Inferior parietal cortex (tissue), 1 donor: ENCODE measurements at regions not wholly inside any gene's neighbourhood (a gene's known extent, or its start where the extent isn't known, plus 50 kb on each side); places are given as distances from the start of the nearest gene placed in this dataset.

ENCODE experiments used
- DNase-seq: peaks from one replicate; pipeline ENCODE4 v3.0.0-alpha.2; 2016; ENCODE audit errors: extremely low spot score

DNA sequence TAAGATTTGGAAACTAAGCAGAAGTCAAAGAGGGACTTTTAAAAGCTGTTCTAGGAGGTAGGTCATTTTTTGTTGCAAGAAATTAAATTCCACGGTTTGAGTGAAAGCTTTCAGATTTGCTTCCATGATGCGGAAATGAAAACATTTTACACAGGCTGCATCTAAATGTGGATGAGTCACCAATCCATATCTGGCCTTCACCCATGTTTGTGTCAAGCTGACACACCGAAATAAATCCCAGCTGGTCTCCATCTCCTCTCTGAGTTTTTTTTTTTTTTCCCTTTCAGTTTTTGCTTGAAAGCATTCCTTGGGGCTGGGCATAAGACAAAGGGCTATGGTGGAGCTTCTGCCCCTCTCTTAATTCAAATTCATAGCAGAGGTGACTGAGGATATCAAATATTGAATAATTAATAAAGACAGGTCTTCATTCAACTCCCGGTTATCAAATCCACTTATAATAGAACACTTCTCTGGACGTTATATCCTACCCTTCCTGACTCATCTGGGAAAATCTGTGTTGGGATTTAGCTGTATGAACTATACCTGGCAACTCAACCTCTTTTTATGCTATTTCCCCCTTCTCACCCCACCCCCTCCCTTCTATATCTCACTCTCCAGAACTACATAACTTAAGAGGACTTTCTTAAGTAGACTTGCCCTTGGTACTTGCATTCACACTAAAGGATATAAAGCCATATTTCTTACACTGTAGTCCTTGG, 558.3 kb upstream of the GCFC2 start:
- DNase-seq, result peak; percentile 15

DNA sequence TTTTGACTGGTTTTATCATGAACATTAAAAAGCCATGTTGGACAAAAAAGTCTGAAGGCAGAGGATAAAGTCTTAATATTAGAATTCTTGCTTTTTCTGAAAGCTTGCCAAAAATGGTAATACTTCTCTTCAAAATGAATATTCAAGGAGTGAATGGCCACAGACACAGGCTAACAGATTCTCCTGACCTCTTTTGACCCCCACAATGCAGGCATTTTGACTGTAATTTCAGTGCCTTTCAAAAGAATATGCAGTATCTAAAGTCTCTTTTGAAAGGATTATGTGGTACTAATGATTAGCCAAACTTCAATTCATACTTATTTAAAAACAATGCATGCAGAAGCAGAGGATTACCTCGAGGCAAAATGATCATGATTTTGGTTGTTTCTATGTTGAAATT, 557.8 kb upstream of the GCFC2 start:
- no peak for DNase-seq

DNA sequence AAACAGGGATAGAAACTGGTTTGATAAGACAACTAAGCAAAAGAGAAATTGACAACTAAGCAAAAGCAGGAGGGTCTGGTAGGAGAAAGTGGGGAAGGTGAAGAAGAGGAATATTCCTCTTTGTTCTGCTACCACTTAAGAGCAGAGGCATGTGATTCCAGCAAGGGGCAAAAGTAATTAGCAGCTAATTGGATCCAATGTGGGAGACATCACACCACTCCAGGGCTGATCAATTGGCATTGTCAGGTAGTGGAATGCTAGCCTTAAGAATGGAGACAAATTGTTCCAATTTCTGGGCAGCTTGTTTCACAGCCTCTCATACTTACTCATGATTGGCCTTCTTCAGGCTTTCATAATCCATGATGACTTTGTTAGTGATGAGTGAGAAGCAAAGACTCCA, 547.1 kb upstream of the GCFC2 start:
- DNase-seq, result no peak

DNA sequence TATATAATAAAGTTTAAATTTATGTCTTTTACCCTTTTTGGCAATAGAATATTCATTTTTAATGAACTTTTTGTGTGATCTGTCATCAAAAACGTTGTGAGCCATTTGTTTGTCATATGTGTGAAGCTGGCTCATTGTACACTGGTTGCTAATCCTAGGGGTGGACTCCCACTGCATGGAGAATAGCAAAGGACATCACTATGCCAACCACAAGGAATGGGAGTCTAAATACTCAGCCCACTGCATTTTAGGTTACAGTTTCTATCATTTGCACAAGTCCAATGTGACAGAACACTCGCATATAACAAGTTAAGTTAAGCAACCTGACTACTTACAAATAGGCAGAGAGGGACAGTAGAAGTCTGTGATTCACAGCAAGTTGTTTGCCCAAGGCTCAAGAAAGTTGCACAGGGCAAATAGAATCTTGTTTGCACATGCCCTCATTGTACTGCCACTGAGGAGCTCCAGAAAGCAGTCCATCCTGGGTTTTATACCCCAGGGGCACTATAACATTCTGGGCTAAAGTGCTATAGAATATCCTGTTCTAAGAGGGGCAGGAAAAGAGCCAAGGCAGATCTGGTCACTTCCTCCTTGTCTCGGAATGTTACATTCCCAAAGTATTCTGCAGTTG, 545.9 kb upstream of the GCFC2 start:
- DNase-seq, result no peak

DNA sequence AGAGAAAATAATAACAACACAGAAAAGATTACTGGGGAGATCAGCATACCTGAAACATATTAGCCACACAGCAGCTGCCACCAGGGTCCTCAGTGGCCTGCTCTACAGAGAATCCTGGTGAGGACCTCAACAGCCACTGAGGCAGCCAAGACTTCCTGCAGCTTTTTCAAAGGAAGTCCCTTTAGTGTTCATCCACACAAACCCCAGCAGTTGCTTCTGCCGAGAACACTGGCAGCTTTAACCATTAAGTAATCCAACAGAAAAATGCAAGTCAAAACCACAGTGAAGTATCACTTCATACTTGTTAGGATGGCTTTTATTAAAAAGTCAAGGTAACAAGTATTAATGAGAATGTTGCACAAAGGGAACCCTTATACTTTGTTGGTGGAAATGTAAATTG, 542.0 kb upstream of the GCFC2 start:
- no peak for DNase-seq

DNA sequence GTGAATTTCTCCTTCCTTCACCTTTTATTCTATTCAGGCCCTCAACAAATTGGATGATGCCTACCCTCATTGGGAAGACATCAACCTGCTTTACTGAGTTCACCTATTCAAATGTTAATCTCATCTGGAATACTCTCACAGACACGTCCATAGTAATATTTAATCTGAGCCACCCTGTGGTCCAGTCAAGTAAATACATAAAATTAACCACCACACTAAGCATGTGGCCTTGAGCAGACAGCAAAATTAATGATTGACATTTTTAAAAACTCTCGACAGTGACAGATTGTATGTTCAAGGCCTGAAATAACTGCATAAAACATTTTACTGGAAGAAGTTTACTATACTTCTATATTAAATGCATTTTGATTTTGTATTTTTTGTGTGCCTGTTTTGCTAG, 540.6 kb upstream of the GCFC2 start:
- no peak for DNase-seq

DNA sequence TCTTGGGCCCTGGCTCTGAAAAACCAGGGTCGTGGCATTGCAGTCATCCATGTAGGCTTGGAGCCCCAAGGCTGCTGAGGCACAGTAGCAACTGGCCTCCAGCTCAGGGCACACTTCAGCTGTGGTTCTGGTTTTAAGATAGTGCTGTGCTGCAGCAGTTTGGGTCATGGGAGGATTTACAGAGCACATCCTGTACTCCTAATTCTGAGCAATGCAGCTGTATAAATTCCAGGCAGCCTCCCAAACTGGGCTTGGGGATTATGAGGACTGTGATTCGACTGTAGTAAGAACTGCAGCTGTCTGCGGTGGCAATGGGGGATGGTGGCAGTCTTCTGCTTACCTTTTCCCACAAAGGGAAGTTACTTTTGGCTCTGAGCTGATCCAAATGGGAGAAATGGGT, 536.3 kb upstream of the GCFC2 start:
- DNase-seq, result no peak

DNA sequence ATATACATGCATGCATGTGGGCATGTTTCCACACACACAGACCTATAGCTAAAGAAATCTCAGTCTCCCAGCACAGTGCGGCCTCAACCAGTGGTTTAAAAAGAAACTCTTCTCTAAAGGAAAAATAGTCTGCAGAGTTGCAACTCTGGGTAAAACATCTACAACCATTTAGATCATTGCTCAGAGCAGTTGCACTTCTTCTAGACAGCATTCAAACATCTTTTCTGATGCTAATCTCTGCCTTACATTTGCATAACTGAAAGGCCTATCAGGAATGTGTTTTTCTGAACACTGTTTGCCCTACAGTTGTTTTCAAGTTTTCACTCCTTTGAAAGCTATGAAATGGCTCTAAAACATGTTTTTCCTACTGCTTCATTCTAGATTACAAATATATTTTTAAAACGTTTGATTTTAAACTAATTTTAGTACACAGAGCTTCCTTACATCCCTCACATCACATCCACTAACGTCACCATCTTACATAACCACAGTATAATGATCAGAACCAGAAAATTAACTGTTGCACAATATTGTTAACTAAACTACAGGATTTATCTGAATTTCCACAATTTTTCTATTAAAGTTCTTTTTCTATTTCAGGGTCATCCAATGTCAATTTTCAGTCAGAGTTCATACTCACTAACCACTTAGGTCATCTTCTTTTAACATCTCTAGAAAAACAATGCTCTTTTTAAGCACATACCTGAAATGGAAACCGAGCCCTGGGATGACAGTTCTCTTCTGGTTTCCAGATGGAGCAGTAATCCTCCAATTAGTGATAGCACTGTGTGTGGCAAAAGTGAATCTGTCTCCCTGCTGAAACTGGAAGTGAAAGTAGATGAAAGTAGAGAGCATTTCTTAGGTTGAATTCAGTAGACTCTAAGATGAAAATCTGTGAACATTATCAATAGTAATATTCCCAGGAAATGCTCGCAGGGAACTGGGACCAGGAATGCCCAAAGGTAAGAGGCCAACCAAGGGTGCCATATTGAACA, 501.6 kb upstream of the GCFC2 start:
- DNase-seq, result no peak

DNA sequence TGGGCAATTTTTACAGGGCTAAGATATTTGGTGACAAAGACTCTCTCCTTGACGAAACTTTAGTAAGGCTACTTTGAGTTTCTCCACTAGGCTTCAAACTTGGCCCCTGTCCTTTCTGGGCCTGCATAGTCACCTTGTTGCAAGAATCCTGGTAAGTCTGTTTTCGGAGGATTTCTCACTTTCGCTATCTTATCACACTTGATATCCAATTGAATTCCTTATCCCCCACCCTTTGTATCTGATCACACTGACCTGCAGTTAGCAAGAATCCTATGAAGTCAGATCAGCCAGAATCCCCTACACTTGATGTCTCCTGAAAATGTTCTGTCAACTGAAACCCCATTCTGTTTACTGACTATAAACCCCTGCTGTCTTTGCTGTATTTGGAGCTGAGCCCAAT, 499.8 kb upstream of the GCFC2 start:
- no peak for DNase-seq

DNA sequence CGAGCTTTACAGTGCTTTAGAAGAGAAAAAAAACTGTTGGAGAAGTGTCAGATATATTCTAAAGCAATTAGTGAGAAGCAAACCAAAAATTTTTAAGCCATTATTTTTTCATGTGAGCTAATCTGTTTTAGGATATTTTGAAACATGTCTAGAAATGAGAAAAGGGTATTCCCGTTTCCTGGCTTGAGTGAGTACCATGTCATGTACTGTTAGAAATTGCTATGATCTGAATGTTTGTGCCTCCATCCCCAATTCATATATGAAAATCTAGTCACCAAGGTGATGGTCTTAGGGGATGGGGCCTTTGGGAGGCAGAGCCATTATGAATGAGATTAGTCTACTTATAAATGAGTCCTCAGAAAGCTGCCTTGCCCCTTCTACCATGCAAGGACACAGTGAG, 493.3 kb upstream of the GCFC2 start:
- DNase-seq, result no peak

DNA sequence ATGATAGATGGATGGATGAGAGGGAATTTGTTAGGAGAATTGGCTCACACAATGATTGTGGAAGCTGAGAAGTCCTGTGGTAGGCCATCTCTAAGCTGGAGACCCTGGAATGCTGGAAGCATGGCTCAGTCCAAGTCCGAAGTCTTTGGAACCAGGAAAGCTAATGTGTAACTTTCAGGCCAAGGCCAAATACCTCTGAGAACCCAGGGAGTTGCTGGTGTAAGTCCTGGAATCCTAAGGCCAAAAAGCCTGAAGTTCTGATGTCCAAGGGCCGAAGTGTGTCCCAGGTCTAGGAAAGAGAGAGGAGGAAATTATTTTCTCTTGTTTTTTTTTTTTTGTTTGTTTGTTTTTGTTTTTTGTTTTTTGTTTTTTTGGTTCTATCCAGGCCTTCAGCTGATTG, 492.2 kb upstream of the GCFC2 start:
- no peak for DNase-seq

DNA sequence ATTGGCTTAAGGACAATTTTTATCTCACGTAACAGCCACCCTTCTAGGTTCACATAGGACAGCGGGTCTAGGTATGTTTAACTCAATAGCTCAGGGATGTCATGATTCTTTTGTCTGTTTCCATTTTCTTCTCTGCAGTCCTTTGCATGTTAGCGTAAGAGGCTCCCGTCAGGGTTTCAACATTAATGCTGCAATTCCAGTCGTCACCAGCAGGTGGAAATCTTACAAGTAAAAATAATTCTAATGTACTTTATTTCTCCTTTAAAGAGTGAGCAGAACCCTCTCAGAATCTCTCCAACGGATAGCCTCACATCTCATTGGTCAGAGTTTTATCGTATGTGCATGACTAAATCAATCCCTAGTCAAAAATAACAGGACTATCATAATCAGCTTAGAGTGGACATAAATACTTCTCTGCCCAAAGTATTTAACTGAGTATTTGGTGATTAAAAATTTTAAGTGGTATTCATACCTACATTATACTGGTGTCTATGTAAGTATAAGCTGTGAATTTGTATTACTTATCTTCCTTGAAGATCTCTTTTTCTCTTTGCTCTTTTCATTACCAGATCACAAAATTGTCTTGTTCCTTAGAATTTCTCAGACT, 487.2 kb upstream of the GCFC2 start:
- peak; percentile 71 for DNase-seq

DNA sequence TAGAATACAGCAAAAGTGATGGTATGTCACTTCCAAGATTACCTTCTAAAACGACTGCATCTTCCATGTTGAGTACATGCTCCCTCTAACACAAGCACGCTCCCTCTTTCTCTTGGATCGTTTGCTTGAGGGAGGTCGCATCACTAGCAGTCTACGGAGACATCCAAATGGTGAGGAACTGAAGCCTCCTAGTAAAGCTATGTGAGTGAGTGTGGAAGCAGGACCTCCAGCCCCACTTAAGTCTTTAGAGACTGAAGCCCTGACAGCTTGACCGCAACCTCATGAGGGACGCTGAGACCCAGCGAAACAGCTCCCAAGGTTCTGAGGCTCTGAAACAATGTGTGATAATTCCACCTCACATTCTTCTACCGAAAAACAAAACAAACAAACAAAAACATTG, 486.7 kb upstream of the GCFC2 start:
- no peak for DNase-seq

DNA sequence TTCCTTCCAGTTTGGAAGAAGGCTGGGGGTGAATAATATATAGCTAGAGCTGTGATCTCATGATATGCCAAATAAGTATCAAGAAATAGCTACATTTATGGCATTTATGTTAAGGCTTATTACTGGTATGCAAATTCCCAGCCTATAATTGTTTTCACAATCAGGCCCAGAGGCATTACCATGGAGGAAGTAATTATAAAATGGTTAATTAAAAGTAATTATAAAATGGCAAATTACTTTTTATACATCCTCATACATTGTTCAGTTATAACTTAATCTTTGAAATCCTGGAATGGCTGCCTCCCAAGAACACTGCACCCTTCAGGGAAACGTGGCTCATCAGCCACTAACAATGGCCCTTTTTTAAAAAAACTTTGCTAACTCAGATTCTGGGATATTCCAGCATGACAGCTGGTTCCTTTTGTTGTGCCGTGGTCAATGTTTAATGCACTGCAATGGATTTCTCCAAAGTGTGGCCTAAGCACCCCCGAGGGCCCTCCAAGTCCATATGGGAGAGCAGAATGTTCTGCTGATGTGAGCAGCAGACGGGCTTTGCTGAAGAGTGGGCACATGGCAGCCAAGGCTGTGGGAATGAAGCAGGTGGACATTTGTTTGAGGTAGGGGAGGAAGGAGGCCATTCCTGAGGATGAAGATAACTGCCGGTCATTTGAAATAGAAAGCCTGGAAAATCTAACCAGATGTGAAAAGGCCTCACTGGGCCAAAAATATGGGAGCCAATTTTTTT, 483.5 kb upstream of the GCFC2 start:
- no peak for DNase-seq

DNA sequence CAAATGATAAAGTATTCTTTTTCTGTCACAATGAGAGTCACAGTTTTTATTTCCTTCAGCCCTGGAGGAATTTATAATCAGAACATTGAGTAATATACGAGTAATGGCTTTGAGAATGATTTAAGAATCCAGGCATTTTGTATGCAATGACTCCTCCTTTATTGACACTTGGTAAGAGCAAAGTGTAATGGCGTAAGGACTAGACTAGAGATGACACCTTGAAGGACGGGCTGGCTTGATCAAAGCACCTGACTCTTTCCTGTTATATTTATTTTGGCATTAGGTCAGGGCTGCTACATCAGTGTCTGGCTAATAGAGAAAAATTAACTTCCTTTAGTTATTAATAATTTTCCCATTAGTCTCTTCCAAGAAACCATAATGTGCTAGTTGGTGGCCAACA, 482.4 kb upstream of the GCFC2 start:
- no peak for DNase-seq

DNA sequence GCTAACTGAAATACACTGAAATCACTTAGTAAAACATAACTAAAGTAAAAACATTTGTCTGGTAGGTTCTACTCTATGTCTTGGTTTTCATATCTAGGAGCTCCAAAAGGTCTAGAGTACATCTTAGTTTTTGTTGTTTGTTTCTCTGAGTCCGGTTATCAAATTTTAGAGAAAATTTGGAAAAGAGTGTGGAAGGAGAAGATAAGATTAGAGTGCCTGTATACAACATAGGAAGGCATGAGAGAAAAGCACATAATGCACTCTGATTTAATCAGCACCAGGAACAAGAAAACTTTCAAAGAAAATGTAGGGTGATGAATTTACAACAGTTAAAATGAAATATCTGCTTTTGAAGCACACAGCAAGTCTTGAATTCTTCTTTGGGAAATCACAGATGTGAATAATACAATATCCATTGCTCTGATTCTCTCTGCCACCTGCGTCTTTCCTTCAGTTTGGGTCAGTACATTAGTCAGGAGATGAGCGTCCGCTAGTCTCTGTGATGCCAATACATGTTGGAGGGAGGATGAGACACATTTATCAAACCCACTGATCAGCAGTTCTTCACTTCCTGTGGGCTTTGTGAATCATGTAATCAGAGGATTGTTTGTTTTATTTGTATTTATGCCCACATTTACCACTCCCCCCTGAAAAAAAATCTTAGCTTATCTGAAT, 477.8 kb upstream of the GCFC2 start:
- DNase-seq, result no peak

DNA sequence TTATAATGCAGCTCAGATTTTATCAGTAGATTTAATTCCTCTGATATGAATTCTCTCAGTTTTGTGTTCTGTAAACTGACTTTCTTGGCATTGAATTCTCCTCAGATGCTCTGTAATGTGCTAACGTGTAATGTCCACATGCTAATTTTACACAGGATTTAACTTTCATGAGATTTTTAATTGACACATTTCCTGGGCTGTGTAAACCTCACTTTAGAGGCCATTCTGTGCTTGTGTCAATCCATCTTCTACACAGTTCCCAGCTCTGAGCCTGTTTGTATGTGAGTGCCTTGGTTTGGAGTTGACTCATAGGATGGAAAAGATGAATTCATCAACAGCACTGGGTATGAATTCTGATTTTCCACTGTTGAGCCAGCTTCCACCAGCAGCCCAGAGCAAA, 476.7 kb upstream of the GCFC2 start:
- no peak for DNase-seq

DNA sequence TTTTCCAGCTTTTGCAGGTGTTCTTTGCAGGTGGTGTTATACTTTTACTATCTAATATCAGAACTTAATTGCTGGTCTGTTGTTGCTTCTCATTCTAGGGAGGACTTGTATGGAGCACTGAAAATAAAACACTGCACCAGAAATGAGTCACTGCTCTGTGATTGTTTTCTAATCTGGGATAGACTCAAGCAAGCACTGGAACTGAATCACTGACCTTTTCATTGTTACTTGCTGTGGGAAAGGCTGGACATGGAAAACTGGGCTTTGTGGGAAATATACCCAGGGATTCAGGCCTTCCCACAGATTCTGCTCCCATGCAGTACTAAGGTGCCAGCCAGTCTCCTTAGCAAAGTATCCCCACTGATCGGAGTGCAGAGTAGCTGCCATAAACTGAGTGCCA, 470.0 kb upstream of the GCFC2 start:
- no peak for DNase-seq

DNA sequence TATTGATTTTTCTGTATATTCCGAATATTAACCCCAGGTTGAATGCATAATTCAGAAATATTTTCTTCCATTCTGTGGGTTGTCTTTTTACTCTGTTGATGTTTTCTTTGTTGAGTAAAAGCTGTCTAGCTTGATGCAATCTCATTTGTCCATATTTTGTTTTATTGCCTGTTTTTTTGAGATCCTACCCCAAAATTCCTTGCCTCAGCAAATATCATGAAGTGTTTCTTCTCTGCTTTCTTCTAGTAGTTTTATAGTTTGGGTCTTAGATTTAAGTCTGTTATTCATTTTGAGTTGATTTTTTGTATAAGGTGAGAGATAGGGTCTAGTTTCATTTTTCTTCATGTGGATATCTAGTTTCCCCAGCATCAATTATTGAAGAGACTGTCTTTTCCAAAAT, 467.9 kb upstream of the GCFC2 start:
- no peak for DNase-seq

DNA sequence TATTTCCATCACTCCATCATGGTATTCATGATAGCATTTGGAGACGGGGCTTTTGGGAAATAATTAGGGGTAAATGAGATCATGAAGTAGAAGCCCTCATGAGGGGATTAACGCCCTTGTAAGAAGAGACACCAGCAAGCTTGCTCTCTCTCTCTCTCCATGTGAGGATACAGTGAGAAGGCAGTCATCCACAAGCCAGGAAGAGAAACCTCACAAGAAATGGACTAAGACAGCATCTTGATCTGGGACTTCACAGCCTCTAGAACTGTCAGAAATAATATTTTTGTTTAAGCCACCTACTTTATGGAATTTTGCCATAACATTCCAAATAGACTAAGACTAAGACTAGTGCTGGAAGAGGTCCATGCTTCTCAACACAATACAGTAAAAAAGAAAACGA, 464.6 kb upstream of the GCFC2 start:
- no peak for DNase-seq

DNA sequence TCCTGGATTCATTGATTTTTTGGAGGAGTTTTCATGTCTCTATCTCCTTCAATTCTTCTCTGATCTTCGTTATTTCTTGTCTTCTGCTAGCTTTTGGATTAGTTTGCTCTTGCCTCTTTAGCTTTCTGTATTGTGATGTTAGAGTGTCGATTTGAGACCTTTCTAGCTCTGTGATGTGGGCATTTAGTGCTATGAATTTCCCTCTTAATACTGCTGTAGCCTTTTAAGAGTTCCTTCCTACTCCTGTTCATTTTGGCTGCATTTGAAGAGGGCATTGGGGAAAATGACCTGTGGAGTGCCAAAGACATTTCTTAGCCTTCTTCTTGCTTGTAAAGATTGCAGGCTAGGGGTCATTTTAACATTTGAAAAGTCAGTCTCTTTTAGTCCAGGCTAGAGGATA, 463.8 kb upstream of the GCFC2 start:
- DNase-seq, result no peak
